ENCODE measurements at regions not wholly inside any gene's neighbourhood (a gene's known extent, or its start where the extent isn't known, plus 50 kb on each side); places are given as distances from the start of the nearest gene placed in this dataset.

- no peak overlapping the region for H3K27ac ChIP-seq (replicated peaks)
- H3K4me3 ChIP-seq (replicated peaks; ENCODE audit: insufficient read depth, low read length): no peak overlapping the region
- no peak for DNase-seq (ENCODE audit: low read depth in 1 of 2, low spot score in 1 of 2)
- TF ChIP-seq POLR2AphosphoS5 (IDR thresholded peaks at IDR 0.05; ENCODE audit: low read depth) (no peak), GABPA (IDR thresholded peaks at IDR 0.05; ENCODE audit: low read depth) (no peak)
- H3K27me3 ChIP-seq (ENCODE audit: insufficient read depth, poor library complexity, severe bottlenecking): peaks cover 3% of the 10 kb centered on the region
Observed at GRCh38 chr12:98352218-98352811, 163.1 kb upstream of the TMPO start.

GRCh38 chr12:98352835-98353234 lies 162.6 kb upstream of the TMPO start:
- DNase-seq (ENCODE audit: low read depth in 1 of 2, low spot score in 1 of 2): no peak
- no peak overlapping the region for H3K4me3 ChIP-seq (replicated peaks; ENCODE audit: insufficient read depth, low read length)
- TF ChIP-seq SPI1 (IDR thresholded peaks at IDR 0.05; ENCODE audit: borderline replicate concordance, low read depth) (no peak), GABPA (IDR thresholded peaks at IDR 0.05; ENCODE audit: low read depth) (no peak), POLR2AphosphoS5 (IDR thresholded peaks at IDR 0.05; ENCODE audit: low read depth) (no peak)
- TF ChIP-seq, protein P1, sequence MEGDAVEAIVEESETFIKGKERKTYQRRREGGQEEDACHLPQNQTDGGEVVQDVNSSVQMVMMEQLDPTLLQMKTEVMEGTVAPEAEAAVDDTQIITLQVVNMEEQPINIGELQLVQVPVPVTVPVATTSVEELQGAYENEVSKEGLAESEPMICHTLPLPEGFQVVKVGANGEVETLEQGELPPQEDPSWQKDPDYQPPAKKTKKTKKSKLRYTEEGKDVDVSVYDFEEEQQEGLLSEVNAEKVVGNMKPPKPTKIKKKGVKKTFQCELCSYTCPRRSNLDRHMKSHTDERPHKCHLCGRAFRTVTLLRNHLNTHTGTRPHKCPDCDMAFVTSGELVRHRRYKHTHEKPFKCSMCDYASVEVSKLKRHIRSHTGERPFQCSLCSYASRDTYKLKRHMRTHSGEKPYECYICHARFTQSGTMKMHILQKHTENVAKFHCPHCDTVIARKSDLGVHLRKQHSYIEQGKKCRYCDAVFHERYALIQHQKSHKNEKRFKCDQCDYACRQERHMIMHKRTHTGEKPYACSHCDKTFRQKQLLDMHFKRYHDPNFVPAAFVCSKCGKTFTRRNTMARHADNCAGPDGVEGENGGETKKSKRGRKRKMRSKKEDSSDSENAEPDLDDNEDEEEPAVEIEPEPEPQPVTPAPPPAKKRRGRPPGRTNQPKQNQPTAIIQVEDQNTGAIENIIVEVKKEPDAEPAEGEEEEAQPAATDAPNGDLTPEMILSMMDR (IDR thresholded peaks at IDR 0.05; ENCODE audit: insufficient read depth, low read length): no peak
- H3K27me3 ChIP-seq (ENCODE audit: insufficient read depth, poor library complexity, severe bottlenecking): peaks cover 3% of the 10 kb centered on the region
- H3K27ac ChIP-seq (replicated peaks): no peak overlapping the region

DNA sequence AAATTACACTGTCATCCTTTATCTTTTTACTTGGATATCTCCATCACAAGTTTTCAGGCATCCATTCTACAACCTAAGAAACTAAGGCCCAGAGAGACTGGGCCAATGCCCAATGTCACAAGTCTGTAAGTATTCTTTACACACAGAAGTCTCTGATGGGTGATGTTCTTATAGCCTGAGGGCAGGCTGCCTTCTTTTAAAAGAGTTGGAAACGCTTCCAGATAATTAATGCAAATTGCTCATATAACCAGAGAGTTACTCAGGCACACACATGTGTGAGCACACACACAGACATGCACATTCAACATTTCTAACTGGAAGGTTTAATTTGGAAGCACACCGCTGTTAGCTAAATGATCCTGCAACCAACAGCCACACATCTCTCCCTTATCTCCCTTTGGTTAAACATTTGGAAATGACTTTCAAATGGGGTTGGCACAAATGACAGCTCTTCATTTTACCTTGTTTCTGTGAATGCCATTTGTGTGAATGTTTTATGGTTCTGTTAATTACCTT lies 160.8 kb upstream of the TMPO start:
- Histone ChIP-seq H3K4me3 (replicated peaks; ENCODE audit: insufficient read depth, low read length) (no peak overlapping the region), H3K27ac (replicated peaks) (no peak overlapping the region)
- no peak for DNase-seq (ENCODE audit: low read depth in 1 of 2, low spot score in 1 of 2)

DNA sequence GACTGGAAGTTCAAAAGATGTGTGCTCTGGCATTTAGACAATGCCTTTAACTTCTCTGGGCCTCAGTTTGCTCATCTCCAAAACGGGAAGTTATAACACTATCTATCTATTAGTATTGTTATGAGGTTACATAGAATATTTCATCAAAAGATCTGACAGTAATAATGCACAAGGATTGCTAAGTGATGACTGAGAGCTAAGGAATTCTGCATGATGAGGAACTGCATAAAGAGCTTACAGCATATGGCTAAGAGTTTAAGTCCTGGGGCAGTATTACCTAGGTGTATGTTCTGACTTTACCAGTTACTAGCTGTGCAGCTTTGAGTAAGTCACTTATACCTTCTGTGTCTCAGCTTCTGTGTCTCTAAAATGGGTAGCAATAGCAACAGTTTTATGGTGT lies 160.1 kb upstream of the TMPO start:
- Histone ChIP-seq H3K4me3 (replicated peaks; ENCODE audit: insufficient read depth, low read length) (no peak overlapping the region), H3K27me3 (ENCODE audit: insufficient read depth, poor library complexity, severe bottlenecking) (peaks cover 3% of the 10 kb centered on the region), H3K27ac (replicated peaks) (no peak overlapping the region)
- no peak for TF ChIP-seq POLR2AphosphoS5 (IDR thresholded peaks at IDR 0.05; ENCODE audit: low read depth)
- TF ChIP-seq, protein P1 (IDR thresholded peaks at IDR 0.05; ENCODE audit: insufficient read depth, low read length): no peak
- TF ChIP-seq GABPA (IDR thresholded peaks at IDR 0.05; ENCODE audit: low read depth): no peak
- TF ChIP-seq, protein P2, sequence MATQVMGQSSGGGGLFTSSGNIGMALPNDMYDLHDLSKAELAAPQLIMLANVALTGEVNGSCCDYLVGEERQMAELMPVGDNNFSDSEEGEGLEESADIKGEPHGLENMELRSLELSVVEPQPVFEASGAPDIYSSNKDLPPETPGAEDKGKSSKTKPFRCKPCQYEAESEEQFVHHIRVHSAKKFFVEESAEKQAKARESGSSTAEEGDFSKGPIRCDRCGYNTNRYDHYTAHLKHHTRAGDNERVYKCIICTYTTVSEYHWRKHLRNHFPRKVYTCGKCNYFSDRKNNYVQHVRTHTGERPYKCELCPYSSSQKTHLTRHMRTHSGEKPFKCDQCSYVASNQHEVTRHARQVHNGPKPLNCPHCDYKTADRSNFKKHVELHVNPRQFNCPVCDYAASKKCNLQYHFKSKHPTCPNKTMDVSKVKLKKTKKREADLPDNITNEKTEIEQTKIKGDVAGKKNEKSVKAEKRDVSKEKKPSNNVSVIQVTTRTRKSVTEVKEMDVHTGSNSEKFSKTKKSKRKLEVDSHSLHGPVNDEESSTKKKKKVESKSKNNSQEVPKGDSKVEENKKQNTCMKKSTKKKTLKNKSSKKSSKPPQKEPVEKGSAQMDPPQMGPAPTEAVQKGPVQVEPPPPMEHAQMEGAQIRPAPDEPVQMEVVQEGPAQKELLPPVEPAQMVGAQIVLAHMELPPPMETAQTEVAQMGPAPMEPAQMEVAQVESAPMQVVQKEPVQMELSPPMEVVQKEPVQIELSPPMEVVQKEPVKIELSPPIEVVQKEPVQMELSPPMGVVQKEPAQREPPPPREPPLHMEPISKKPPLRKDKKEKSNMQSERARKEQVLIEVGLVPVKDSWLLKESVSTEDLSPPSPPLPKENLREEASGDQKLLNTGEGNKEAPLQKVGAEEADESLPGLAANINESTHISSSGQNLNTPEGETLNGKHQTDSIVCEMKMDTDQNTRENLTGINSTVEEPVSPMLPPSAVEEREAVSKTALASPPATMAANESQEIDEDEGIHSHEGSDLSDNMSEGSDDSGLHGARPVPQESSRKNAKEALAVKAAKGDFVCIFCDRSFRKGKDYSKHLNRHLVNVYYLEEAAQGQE (IDR thresholded peaks at IDR 0.05; ENCODE audit: insufficient replicate concordance, low read depth): no peak
- no peak for TF ChIP-seq SPI1 (IDR thresholded peaks at IDR 0.05; ENCODE audit: borderline replicate concordance, low read depth)
- no peak for DNase-seq (ENCODE audit: low read depth in 1 of 2, low spot score in 1 of 2)

More for the DNA sequence above, 160.8 kb upstream of the TMPO start:
- TF ChIP-seq SPI1 (IDR thresholded peaks at IDR 0.05; ENCODE audit: borderline replicate concordance, low read depth) (no peak), GABPA (IDR thresholded peaks at IDR 0.05; ENCODE audit: low read depth) (no peak), POLR2AphosphoS5 (IDR thresholded peaks at IDR 0.05; ENCODE audit: low read depth) (no peak)
- TF ChIP-seq, protein P1 (IDR thresholded peaks at IDR 0.05; ENCODE audit: insufficient read depth, low read length): no peak
- TF ChIP-seq, protein P2 (IDR thresholded peaks at IDR 0.05; ENCODE audit: insufficient replicate concordance, low read depth): no peak
- peaks cover 3% of the 10 kb centered on the region for H3K27me3 ChIP-seq (ENCODE audit: insufficient read depth, poor library complexity, severe bottlenecking)

Measured in HL-60 (cell line).